ENCODE measurements at regions not wholly inside any gene's neighbourhood (a gene's known extent, or its start where the extent isn't known, plus 50 kb on each side); places are given as distances from the start of the nearest gene placed in this dataset.

GRCh38 chr7:25638590-25639244 lies 410.4 kb upstream of the NPVF start:
- intact Hi-C loops (cut with DNase I, micrococcal nuclease) = no loop called here
- no peak for DNase-seq
- Histone ChIP-seq H3K9me3 (no peaks in the 10 kb centered on the region), H3K4me3 (no peak overlapping the region), H3K4me1 (ENCODE audit: low read depth) (no peaks in the 10 kb centered on the region), H3K36me3 (ENCODE audit: low read depth) (no peaks in the 10 kb centered on the region)
- TF ChIP-seq, protein P1, sequence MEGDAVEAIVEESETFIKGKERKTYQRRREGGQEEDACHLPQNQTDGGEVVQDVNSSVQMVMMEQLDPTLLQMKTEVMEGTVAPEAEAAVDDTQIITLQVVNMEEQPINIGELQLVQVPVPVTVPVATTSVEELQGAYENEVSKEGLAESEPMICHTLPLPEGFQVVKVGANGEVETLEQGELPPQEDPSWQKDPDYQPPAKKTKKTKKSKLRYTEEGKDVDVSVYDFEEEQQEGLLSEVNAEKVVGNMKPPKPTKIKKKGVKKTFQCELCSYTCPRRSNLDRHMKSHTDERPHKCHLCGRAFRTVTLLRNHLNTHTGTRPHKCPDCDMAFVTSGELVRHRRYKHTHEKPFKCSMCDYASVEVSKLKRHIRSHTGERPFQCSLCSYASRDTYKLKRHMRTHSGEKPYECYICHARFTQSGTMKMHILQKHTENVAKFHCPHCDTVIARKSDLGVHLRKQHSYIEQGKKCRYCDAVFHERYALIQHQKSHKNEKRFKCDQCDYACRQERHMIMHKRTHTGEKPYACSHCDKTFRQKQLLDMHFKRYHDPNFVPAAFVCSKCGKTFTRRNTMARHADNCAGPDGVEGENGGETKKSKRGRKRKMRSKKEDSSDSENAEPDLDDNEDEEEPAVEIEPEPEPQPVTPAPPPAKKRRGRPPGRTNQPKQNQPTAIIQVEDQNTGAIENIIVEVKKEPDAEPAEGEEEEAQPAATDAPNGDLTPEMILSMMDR (IDR thresholded peaks at IDR 0.05) = no peak
- ATAC-seq = no peak

DNA sequence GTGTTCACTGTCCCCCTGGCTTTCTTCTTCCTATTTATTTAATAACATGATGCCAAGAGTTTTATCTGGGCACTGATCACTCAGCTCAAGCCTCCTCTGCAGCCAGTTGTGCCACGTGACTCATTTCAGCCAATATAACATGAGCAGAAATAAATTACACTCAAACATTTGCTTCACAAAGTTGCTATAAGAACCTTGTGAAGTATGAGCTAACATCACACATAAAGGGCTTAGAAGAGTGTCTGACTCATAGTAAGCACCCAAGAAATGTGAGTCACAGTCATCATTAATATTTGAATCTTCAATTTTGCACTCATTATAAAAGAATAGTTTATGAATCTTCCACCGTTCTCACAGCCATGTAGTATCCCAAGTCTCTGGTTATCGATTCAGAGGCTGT lies 414.6 kb upstream of the NPVF start:
- no peaks in the 10 kb centered on the region for H3K4me1 ChIP-seq (ENCODE audit: low read depth)
- DNase-seq = no peak
- no peaks in the 10 kb centered on the region for H3K9me3 ChIP-seq
- ATAC-seq = no peak
- no peak overlapping the region for H3K4me3 ChIP-seq
- no peaks in the 10 kb centered on the region for H3K36me3 ChIP-seq (ENCODE audit: low read depth)
- TF ChIP-seq, protein P1 (IDR thresholded peaks at IDR 0.05) = no peak
- intact Hi-C loops (cut with DNase I, micrococcal nuclease) = no loop called here

GRCh38 chr7:25643286-25643685 lies 415.0 kb upstream of the NPVF start:
- TF ChIP-seq, protein P1 (IDR thresholded peaks at IDR 0.05) = no peak
- intact Hi-C loops (cut with DNase I, micrococcal nuclease) = no loop called here
- Histone ChIP-seq H3K36me3 (ENCODE audit: low read depth) (no peaks in the 10 kb centered on the region), H3K4me3 (no peak overlapping the region), H3K9me3 (no peaks in the 10 kb centered on the region), H3K4me1 (ENCODE audit: low read depth) (no peaks in the 10 kb centered on the region)
- ATAC-seq = no peak
- no peak for DNase-seq

GRCh38 chr7:25643770-25644394 lies 415.6 kb upstream of the NPVF start:
- ATAC-seq (no peak), DNase-seq (no peak)
- intact Hi-C loops (cut with DNase I, micrococcal nuclease) = no loop called here
- Histone ChIP-seq H3K36me3 (ENCODE audit: low read depth) (no peaks in the 10 kb centered on the region), H3K4me1 (ENCODE audit: low read depth) (no peaks in the 10 kb centered on the region), H3K9me3 (no peaks in the 10 kb centered on the region), H3K4me3 (no peak overlapping the region)
- TF ChIP-seq, protein P1 (IDR thresholded peaks at IDR 0.05) = no peak

DNA sequence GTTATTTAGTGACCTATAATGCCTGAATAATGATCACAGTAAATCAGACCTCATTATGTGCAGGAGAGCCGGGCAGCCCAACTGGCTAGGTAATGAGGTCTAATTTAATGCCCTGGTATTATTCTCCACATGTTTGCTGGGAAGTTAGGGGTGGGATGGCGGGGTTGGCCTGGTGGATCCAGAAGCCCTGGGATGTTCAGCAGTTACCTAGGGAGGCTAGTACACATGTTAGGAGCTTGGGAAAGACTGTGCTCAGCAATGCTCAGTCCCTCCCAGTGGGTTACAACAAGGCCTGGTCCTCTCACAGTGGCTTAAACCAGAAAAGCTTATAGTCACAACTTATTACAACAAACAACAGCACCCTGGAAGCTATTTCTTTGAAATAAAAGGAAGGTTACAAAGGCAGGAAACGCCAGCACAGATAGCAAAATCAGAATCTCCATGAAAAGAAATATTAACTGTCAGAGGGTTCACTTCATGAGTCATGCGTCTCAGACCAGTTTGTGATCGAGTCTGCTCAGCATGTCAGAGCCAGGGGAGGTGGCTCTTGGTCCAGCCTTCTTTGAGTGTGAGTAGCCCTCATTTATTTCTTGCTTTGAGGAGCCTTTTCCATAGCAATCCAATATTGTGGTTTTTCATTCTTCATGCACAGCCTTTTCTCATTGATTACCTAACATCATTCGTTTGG lies 418.6 kb upstream of the NPVF start:
- Histone ChIP-seq H3K36me3 (ENCODE audit: low read depth) (no peaks in the 10 kb centered on the region), H3K4me1 (ENCODE audit: low read depth) (no peaks in the 10 kb centered on the region), H3K4me3 (no peak overlapping the region), H3K9me3 (no peaks in the 10 kb centered on the region)
- TF ChIP-seq, protein P1 (IDR thresholded peaks at IDR 0.05) = no peak
- ATAC-seq (no peak), DNase-seq (no peak)
- intact Hi-C loops (cut with DNase I, micrococcal nuclease) = no loop called here
